HepG2 (cell line): ENCODE measurements at regions not wholly inside any gene's neighbourhood (a gene's known extent, or its start where the extent isn't known, plus 50 kb on each side); places are given as distances from the start of the nearest gene placed in this dataset.

ENCODE experiments used
- ATF6 ChIP-seq: sonication (generic); formaldehyde crosslinking; conservative IDR thresholded peaks from 2 replicates; pipeline ENCODE4 v1.4.0; 2020; ENCODE audit warnings: missing genetic modification reagents
- HINFP ChIP-seq: sonication (generic); formaldehyde crosslinking; IDR thresholded peaks from 2 replicates; pipeline ENCODE4 v1.4.0; 2020; ENCODE audit warnings: low read depth, mild to moderate bottlenecking, missing genetic modification reagents
- HNF1B ChIP-seq: sonication (generic); formaldehyde crosslinking; IDR thresholded peaks from 2 replicates; pipeline ENCODE4 v1.5.1; 2020; ENCODE audit warnings: mild to moderate bottlenecking, moderate library complexity, missing genetic modification reagents
- HNF4A ChIP-seq: sonication (generic); formaldehyde crosslinking; IDR thresholded peaks from 2 replicates; pipeline ENCODE4 v1.4.0; 2020; ENCODE audit warnings: missing genetic modification reagents
- HNRNPL ChIP-seq: fragments of 200-400 bp; formaldehyde crosslinking; IDR thresholded peaks from 2 replicates; pipeline ENCODE4 v1.6.1; 2017; ENCODE audit warnings: mild to moderate bottlenecking, low read depth, low read length
- KDM1A ChIP-seq: IDR thresholded peaks from 2 replicates; pipeline ENCODE4 v1.6.1; 2016; ENCODE audit warnings: missing compliant biosample characterization
- NONO ChIP-seq, 2 experiments: fragments of 450-650 bp in 1 of 2; sonication (generic) in 1 of 2; formaldehyde crosslinking in 1 of 2; IDR thresholded peaks in 1 of 2; conservative IDR thresholded peaks in 1 of 2; 2 replicates each; pipeline versions ENCODE4 v1.6.1 to v1.8.0; 2017 to 2022; ENCODE audit warnings: mild to moderate bottlenecking in 1 of 2, missing genetic modification reagents in 1 of 2, moderate library complexity in 1 of 2
- RBAK ChIP-seq: sonication (generic); formaldehyde crosslinking; IDR thresholded peaks from 2 replicates; pipeline ENCODE4 v1.5.1; 2020; ENCODE audit warnings: mild to moderate bottlenecking, missing genetic modification reagents
- TBX3 ChIP-seq: fragments of 450-650 bp; IDR thresholded peaks from 2 replicates; pipeline ENCODE4 v1.6.1; 2017; ENCODE audit warnings: antibody characterized with exemption, mild to moderate bottlenecking, inconsistent platforms, borderline replicate concordance
- THAP9 ChIP-seq: sonication (generic); formaldehyde crosslinking; IDR thresholded peaks from 2 replicates; pipeline ENCODE4; 2020; ENCODE audit warnings: missing genetic modification reagents, mild to moderate bottlenecking, borderline replicate concordance
- ZBTB3 ChIP-seq: sonication (generic); formaldehyde crosslinking; IDR thresholded peaks from 2 replicates; pipeline ENCODE4 v1.4.0; 2020; ENCODE audit warnings: low read depth, mild to moderate bottlenecking, moderate library complexity, missing genetic modification reagents, borderline replicate concordance
- ZBTB7A ChIP-seq: sonication (generic); formaldehyde crosslinking; IDR thresholded peaks from 2 replicates; pipeline ENCODE4 v1.8.0; 2022; ENCODE audit warnings: mild to moderate bottlenecking, missing genetic modification reagents
- ZNF12 ChIP-seq: sonication (generic); formaldehyde crosslinking; IDR thresholded peaks from 2 replicates; pipeline ENCODE4 v1.5.0; 2020; ENCODE audit warnings: missing genetic modification reagents
- ZNF142 ChIP-seq: sonication (generic); formaldehyde crosslinking; IDR thresholded peaks from 2 replicates; pipeline ENCODE4 v1.4.0; 2020; ENCODE audit warnings: missing genetic modification reagents
- ZNF251 ChIP-seq: sonication (generic); formaldehyde crosslinking; IDR thresholded peaks from 2 replicates; pipeline ENCODE4 v1.9.0; 2021; ENCODE audit warnings: mild to moderate bottlenecking, missing genetic modification reagents
- ZNF589 ChIP-seq: sonication (generic); formaldehyde crosslinking; conservative IDR thresholded peaks from 2 replicates; pipeline ENCODE4 v1.8.0; 2022; ENCODE audit warnings: mild to moderate bottlenecking, moderate library complexity, missing genetic modification reagents

GRCh38 chr17:13420878-13421277, 180.9 kb downstream of the HS3ST3A1 start (continued):
- TF ChIP-seq ZBTB3 (CRISPR knock-in tag): no peak
- TF ChIP-seq HNF4A (CRISPR knock-in tag): peak; percentile 85
- peak; percentile 42; the same call in 1 of the 2 replicates for TF ChIP-seq ZBTB7A
- no peak for TF ChIP-seq HNRNPL
- TF ChIP-seq THAP9 (CRISPR knock-in tag): no peak
- TF ChIP-seq NONO (IDR thresholded peaks at IDR 0.05): no peak
- TF ChIP-seq NONO (CRISPR knock-in tag; conservative IDR thresholded peaks at IDR 0.05): no peak; the same call in 1 of the 2 replicates
- no peak for TF ChIP-seq HINFP
- no peak for TF ChIP-seq RBAK (CRISPR knock-in tag)
- no peak for TF ChIP-seq ZNF142 (CRISPR knock-in tag)
- TF ChIP-seq ZNF12 (CRISPR knock-in tag): peak; percentile 96
- peak; percentile 78; the same call in 1 of the 2 replicates for TF ChIP-seq KDM1A (CRISPR knock-in tag)
- 0 out of 2 replicates have a peak, but pooled peaks have one; percentile 53 for TF ChIP-seq TBX3
- TF ChIP-seq ATF6: no peak
- TF ChIP-seq ZNF251 (CRISPR knock-in tag): no peak
- TF ChIP-seq HNF1B (CRISPR knock-in tag): no peak
- TF ChIP-seq ZNF589 (CRISPR knock-in tag): no peak
